ENCODE measurements at regions not wholly inside any gene's neighbourhood (a gene's known extent, or its start where the extent isn't known, plus 50 kb on each side); places are given as distances from the start of the nearest gene placed in this dataset.

DNA sequence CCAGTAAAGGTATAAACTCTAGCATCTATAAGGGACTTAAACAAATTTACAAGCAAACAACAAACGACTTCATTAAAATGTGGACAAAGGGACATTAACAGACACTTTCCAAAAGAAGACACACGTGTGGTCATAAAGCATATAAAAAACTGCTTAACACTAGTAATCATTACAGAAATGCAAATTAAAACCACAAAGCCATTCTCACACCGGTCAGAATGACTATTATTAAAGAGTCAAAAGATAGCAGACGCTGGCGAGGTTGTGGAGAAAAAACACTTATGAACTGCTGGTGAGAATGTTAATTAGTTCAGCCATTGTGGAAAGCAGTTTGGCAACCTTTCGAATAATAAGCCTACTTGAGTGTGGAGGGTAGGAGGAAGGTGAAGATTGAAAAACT is 217.1 kb upstream of the DLGAP1 start:
- TF ChIP-seq, protein P1, sequence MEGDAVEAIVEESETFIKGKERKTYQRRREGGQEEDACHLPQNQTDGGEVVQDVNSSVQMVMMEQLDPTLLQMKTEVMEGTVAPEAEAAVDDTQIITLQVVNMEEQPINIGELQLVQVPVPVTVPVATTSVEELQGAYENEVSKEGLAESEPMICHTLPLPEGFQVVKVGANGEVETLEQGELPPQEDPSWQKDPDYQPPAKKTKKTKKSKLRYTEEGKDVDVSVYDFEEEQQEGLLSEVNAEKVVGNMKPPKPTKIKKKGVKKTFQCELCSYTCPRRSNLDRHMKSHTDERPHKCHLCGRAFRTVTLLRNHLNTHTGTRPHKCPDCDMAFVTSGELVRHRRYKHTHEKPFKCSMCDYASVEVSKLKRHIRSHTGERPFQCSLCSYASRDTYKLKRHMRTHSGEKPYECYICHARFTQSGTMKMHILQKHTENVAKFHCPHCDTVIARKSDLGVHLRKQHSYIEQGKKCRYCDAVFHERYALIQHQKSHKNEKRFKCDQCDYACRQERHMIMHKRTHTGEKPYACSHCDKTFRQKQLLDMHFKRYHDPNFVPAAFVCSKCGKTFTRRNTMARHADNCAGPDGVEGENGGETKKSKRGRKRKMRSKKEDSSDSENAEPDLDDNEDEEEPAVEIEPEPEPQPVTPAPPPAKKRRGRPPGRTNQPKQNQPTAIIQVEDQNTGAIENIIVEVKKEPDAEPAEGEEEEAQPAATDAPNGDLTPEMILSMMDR (IDR thresholded peaks at IDR 0.05): no peak
- TF ChIP-seq POLR2A (IDR thresholded peaks at IDR 0.05; ENCODE audit: low read depth) (no peak), POLR2AphosphoS5 (IDR thresholded peaks at IDR 0.05) (no peak), EP300 (IDR thresholded peaks at IDR 0.05) (no peak)
